SK-N-SH (cell line): ENCODE measurements at regions not wholly inside any gene's neighbourhood (a gene's known extent, or its start where the extent isn't known, plus 50 kb on each side); places are given as distances from the start of the nearest gene placed in this dataset.
A peak's percentile ranks its signal among the peaks of the same experiment; 100 is the strongest.
"Not testable (repeated sequence)": the region's sequence is repeated elsewhere in the genome, so short reads cannot be mapped to it uniquely, and the experiment has no call there.

Source experiments
- CTCF ChIA-PET: fragments of 300-600, 350-600 bp; formaldehyde crosslinking; extraction: SDS; loops from one replicate; lab custom pipeline; 2021; lab: Yijun Ruan, JAX
- POLR2A ChIA-PET: fragments of 350-600 bp; sonication (Branson Sonifier 250); formaldehyde crosslinking; extraction: SDS; loops from one replicate; lab custom pipeline; 2020; ENCODE audit warnings: antibody characterized with exemption, inconsistent platforms; lab: Yijun Ruan, JAX
- DNase-seq: peaks from one replicate; pipeline ENCODE4 v3.0.0; 2012
- H2AFZ ChIP-seq: fragments of 200-600 bp; sonication (generic); 2 replicates; pipeline ENCODE4 v1.8.1; 2016; ENCODE audit warnings: antibody characterized with exemption, mild to moderate bottlenecking, low read depth
- H3F3A ChIP-seq: fragments of 200-600 bp; sonication (generic); replicated peaks from 2 replicates; pipeline ENCODE3; 2016; ENCODE audit warnings: antibody characterized with exemption, mild to moderate bottlenecking; ENCODE audit not compliant: insufficient read depth
- H3K27ac ChIP-seq, 2 experiments: fragments of 200-500 bp in 1 of 2; fragments of 200-600 bp in 1 of 2; sonication (Bioruptor generic) in 1 of 2; sonication (generic), shearing (Covaris generic) in 1 of 2; 2 replicates each; pipeline versions ENCODE4 v1.5.1 to v1.6.1; 2014 to 2016; ENCODE audit warnings: low read depth in 2 of 2, inconsistent platforms in 1 of 2, low read length in 1 of 2, mild to moderate bottlenecking in 1 of 2, mixed read lengths in 1 of 2
- H3K27me3 ChIP-seq: fragments of 200-600 bp; sonication (generic), shearing (Covaris generic); 2 replicates; pipeline ENCODE4 v1.6.1; 2016; ENCODE audit warnings: mixed run types; ENCODE audit not compliant: insufficient read depth
- H3K36me3 ChIP-seq, 2 experiments: fragments of 200-500 bp in 1 of 2; fragments of 200-600 bp in 1 of 2; sonication (Bioruptor generic) in 1 of 2; sonication (generic) in 1 of 2; replicated peaks in 1 of 2; 2 replicates each; pipeline versions ENCODE3 to v1.5.1; 2014 to 2016; ENCODE audit warnings: low read length in 1 of 2, mild to moderate bottlenecking in 1 of 2; ENCODE audit not compliant: insufficient read depth in 2 of 2, control insufficient read depth in 1 of 2
- H3K4me1 ChIP-seq, 2 experiments: fragments of 200-500 bp in 1 of 2; fragments of 200-600 bp in 1 of 2; sonication (Bioruptor generic) in 1 of 2; sonication (generic), shearing (Covaris generic) in 1 of 2; 2 replicates each; pipeline versions ENCODE4 v1.5.1 to v1.6.1; 2014 to 2016; ENCODE audit warnings: low read depth in 1 of 2, low read length in 1 of 2, mixed run types in 1 of 2; ENCODE audit not compliant: insufficient read depth in 2 of 2, control insufficient read depth in 1 of 2
- H3K4me2 ChIP-seq: fragments of 200-600 bp; sonication (generic), shearing (Covaris generic); 2 replicates; pipeline ENCODE4 v1.6.1; 2017; ENCODE audit warnings: mixed run types
- H3K4me3 ChIP-seq, 2 experiments: fragments of 200-500 bp in 1 of 2; fragments of 200-600 bp in 1 of 2; sonication (Bioruptor generic) in 1 of 2; sonication (generic), shearing (Covaris generic) in 1 of 2; 2 replicates each; pipeline versions ENCODE4 v1.5.1 to v1.8.1; 2014 to 2016; ENCODE audit warnings: low read depth in 2 of 2, inconsistent platforms in 1 of 2, low read length in 1 of 2, mild to moderate bottlenecking in 1 of 2, mixed read lengths in 1 of 2, moderate library complexity in 1 of 2
- H3K79me2 ChIP-seq: fragments of 200-600 bp; sonication (generic); 2 replicates; pipeline ENCODE4 v1.8.1; 2017; ENCODE audit warnings: mild to moderate bottlenecking; ENCODE audit not compliant: insufficient read depth
- H3K9ac ChIP-seq: fragments of 200-600 bp; sonication (generic); 2 replicates; pipeline ENCODE4 v1.6.1; 2017; ENCODE audit warnings: mixed run types
- H3K9me2 ChIP-seq: fragments of 200-600 bp; sonication (generic); 2 replicates; pipeline ENCODE4 v1.6.1; 2017; ENCODE audit warnings: mixed run types
- H3K9me3 ChIP-seq: fragments of 200-600 bp; sonication (generic); 2 replicates; pipeline ENCODE4 v1.6.1; 2017; ENCODE audit warnings: mixed run types, mild to moderate bottlenecking, moderate library complexity
- H4K20me1 ChIP-seq: fragments of 200-600 bp; sonication (generic); 2 replicates; pipeline ENCODE4 v1.6.1; 2017; ENCODE audit warnings: mild to moderate bottlenecking, mixed run types; ENCODE audit not compliant: insufficient read depth
- CTCF ChIP-seq: fragments of 200-600 bp; sonication (generic); IDR thresholded peaks from 2 replicates; pipeline ENCODE4 v1.6.1; 2017; ENCODE audit warnings: antibody characterized with exemption, mild to moderate bottlenecking, moderate library complexity
- MAX ChIP-seq: IDR thresholded peaks from 2 replicates; pipeline ENCODE4 v1.4.0; 2012; ENCODE audit warnings: low read depth
- MXI1 ChIP-seq: IDR thresholded peaks from 2 replicates; pipeline ENCODE4 v1.6.1; 2012; ENCODE audit warnings: mild to moderate bottlenecking, low read depth, low read length, improper control_type of control experiment
- NRF1 ChIP-seq: IDR thresholded peaks from 2 replicates; pipeline ENCODE4 v1.6.1; 2012; ENCODE audit warnings: low read depth, mild to moderate bottlenecking, low read length
- POLR2AphosphoS5 ChIP-seq: IDR thresholded peaks from 2 replicates; pipeline ENCODE4 v1.6.1; 2012; ENCODE audit warnings: low read depth, low read length
- WGBS: methylation state at CpG from one replicate; pipeline ENCODE4 v1.1.6; 2017; ENCODE audit warnings: low lambda C conversion rate; 5-methylcytosine and 5-hydroxymethylcytosine counted together

GRCh38 chr22:22296047-22296446 lies 51.5 kb downstream of the VPREB1 start:
- H3F3A ChIP-seq, H3K9me2 ChIP-seq, H3K4me1 ChIP-seq, CTCF ChIA-PET, H2AFZ ChIP-seq, H3K36me3 ChIP-seq, H3K9me3 ChIP-seq, DNase-seq, H3K27ac ChIP-seq, H3K4me2 ChIP-seq, H4K20me1 ChIP-seq, H3K27me3 ChIP-seq, H3K4me3 ChIP-seq, POLR2A ChIA-PET, H3K9ac ChIP-seq: not testable (repeated sequence)
- WGBS = 78% methylated on average over 4 of the region's 4 CpGs
- H3K79me2 ChIP-seq = peaks cover 28% of the 10 kb centered on the region

- peak overlapping the region; percentile 36; the same call in 1 of the 2 replicates for H3K9ac ChIP-seq
- not testable (repeated sequence) for H3K27me3 ChIP-seq
Observed at GRCh38 chr22:22297159-22297793, 52.7 kb downstream of the VPREB1 start.

GRCh38 chr22:22297794-22298653 lies 53.4 kb downstream of the VPREB1 start:
- peak overlapping the region; percentile 86 for H3K9ac ChIP-seq
- TF ChIP-seq MAX = 0 out of 2 replicates have a peak, but pooled peaks have one; percentile 6
- peak; percentile 82 for TF ChIP-seq NRF1
- TF ChIP-seq POLR2AphosphoS5 = peak; percentile 37; the same call in 1 of the 2 replicates
- TF ChIP-seq MXI1 = 0 out of 2 replicates have a peak, but pooled peaks have one; percentile 34
- peak; percentile 62 for TF ChIP-seq CTCF
- ChIA-PET POLR2A (interaction anchor here (0.7 kb wide), 1 partner anchor 170 kb away, joined by 3 read pairs; no protein-coding TSS in a partner anchor), CTCF (interaction anchor here (0.6 to 0.8 kb wide), 2 partner anchors 96 to 132 kb away, joined by 3 to 4 read pairs; no protein-coding TSS in a partner anchor)
- H3K9me2 ChIP-seq, H4K20me1 ChIP-seq, H3K27me3 ChIP-seq, H3F3A ChIP-seq, H3K36me3 ChIP-seq, H3K9me3 ChIP-seq, H3K4me1 ChIP-seq: not testable (repeated sequence)
- peak overlapping the region; percentile 76; the same call in 1 of the 2 replicates for H2AFZ ChIP-seq
- H3K27ac ChIP-seq = peak overlapping the region; percentile 59 to 60; a peak in 2 of 4 replicates
- H3K4me2 ChIP-seq = peak overlapping the region; percentile 86
- WGBS = 4% methylated on average over 4 of the region's 72 CpGs
- peak overlapping the region; percentile 66 to 86 for H3K4me3 ChIP-seq
- peaks cover 44% of the 10 kb centered on the region for H3K79me2 ChIP-seq
- peak; percentile 41 for DNase-seq

More at GRCh38 chr22:22297159-22297793, 52.7 kb downstream of the VPREB1 start:
- H3K27ac ChIP-seq = peak overlapping the region in 1 of 2 experiments; percentile 28; a peak in 1 of 4 replicates
- H3K4me3 ChIP-seq = peak overlapping the region; percentile 66 to 86
- H3K79me2 ChIP-seq = peaks cover 40% of the 10 kb centered on the region
- H4K20me1 ChIP-seq, POLR2A ChIA-PET, H3K9me3 ChIP-seq, H3K4me1 ChIP-seq, H3K9me2 ChIP-seq, H3K36me3 ChIP-seq, H3F3A ChIP-seq: not testable (repeated sequence)
- H2AFZ ChIP-seq = 0 out of 2 replicates have a peak overlapping the region, but pooled peaks have one; percentile 68
- H3K4me2 ChIP-seq = peak overlapping the region; percentile 86
- DNase-seq = peak; percentile 53
- CTCF ChIA-PET = interaction anchor here (0.6 to 0.8 kb wide), 2 partner anchors 95 to 131 kb away, joined by 3 to 4 read pairs; no protein-coding TSS in a partner anchor
- 3% methylated on average over 6 of the region's 28 CpGs for whole genome bisulfite sequencing

- H3K4me1 ChIP-seq, H3F3A ChIP-seq, CTCF ChIA-PET, H3K27me3 ChIP-seq, H3K36me3 ChIP-seq, H3K9me2 ChIP-seq, H4K20me1 ChIP-seq, DNase-seq, H3K9me3 ChIP-seq: not testable (repeated sequence)
- H3K4me2 ChIP-seq = peak overlapping the region; percentile 86
- POLR2A ChIA-PET = interaction anchor here (0.7 kb wide), 1 partner anchor 170 kb away, joined by 3 read pairs; no protein-coding TSS in a partner anchor
- peak overlapping the region; percentile 86 for H3K9ac ChIP-seq
- peak overlapping the region; percentile 66 to 86 for H3K4me3 ChIP-seq
- 5% methylated on average over 4 of the region's 6 CpGs for WGBS
- H3K79me2 ChIP-seq = peaks cover 44% of the 10 kb centered on the region
- H2AFZ ChIP-seq = peak overlapping the region; percentile 76; the same call in 1 of the 2 replicates
- peak overlapping the region in 1 of 2 experiments; percentile 59; a peak in 1 of 4 replicates for H3K27ac ChIP-seq
Observed at GRCh38 chr22:22298654-22299009, 54.0 kb downstream of the VPREB1 start.

- H3K36me3 ChIP-seq, H4K20me1 ChIP-seq, H3K4me2 ChIP-seq, CTCF ChIA-PET, H3K9me2 ChIP-seq, H3F3A ChIP-seq, H3K4me1 ChIP-seq, H2AFZ ChIP-seq, H3K27me3 ChIP-seq, H3K9ac ChIP-seq, H3K9me3 ChIP-seq, DNase-seq, POLR2A ChIA-PET, H3K27ac ChIP-seq, H3K4me3 ChIP-seq: not testable (repeated sequence)
- peaks cover 44% of the 10 kb centered on the region for H3K79me2 ChIP-seq
- 89% methylated on average over 5 of the region's 5 CpGs for WGBS
Observed at GRCh38 chr22:22300511-22300910, 55.9 kb downstream of the VPREB1 start.
